ENCODE measurements at regions not wholly inside any gene's neighbourhood (a gene's known extent, or its start where the extent isn't known, plus 50 kb on each side); places are given as distances from the start of the nearest gene placed in this dataset.
"Not testable (repeated sequence)": the region's sequence is repeated elsewhere in the genome, so short reads cannot be mapped to it uniquely, and the experiment has no call there.

DNA sequence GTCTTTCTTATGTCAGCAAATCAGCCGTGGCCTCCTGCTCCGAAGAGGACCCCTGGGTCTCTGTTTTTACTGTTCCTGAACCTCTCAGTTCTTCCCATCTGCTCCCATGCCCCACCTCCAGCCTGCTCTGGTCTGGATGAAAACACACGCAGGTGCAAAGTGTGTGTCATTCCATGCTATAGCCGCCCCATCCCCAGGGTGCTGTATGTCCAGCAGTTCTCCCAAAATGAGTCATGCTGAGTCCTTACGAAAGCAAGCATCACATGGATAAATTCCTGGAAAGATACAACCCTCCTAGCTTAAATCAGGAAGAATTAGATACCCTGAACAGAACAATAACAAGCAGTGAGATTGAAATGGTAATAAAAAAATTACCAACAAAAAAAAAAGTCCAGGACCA, 300.1 kb upstream of the PFKP start:
- TF ChIP-seq, protein P1, sequence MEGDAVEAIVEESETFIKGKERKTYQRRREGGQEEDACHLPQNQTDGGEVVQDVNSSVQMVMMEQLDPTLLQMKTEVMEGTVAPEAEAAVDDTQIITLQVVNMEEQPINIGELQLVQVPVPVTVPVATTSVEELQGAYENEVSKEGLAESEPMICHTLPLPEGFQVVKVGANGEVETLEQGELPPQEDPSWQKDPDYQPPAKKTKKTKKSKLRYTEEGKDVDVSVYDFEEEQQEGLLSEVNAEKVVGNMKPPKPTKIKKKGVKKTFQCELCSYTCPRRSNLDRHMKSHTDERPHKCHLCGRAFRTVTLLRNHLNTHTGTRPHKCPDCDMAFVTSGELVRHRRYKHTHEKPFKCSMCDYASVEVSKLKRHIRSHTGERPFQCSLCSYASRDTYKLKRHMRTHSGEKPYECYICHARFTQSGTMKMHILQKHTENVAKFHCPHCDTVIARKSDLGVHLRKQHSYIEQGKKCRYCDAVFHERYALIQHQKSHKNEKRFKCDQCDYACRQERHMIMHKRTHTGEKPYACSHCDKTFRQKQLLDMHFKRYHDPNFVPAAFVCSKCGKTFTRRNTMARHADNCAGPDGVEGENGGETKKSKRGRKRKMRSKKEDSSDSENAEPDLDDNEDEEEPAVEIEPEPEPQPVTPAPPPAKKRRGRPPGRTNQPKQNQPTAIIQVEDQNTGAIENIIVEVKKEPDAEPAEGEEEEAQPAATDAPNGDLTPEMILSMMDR (IDR thresholded peaks at IDR 0.05), result not testable (repeated sequence)
- not testable (repeated sequence) for TF ChIP-seq POLR2A (IDR thresholded peaks at IDR 0.05); POLR2AphosphoS5 (IDR thresholded peaks at IDR 0.05; ENCODE audit: insufficient read depth in 1 of 2, low read depth in 1 of 2)
